HG02884 (cell line): ENCODE measurements at regions not wholly inside any gene's neighbourhood (a gene's known extent, or its start where the extent isn't known, plus 50 kb on each side); places are given as distances from the start of the nearest gene placed in this dataset.
"Not testable (repeated sequence)": the region's sequence is repeated elsewhere in the genome, so short reads cannot be mapped to it uniquely, and the experiment has no call there.

Source experiments
- ATAC-seq: cut with Tn5 transposase; IDR thresholded peaks from one replicate; pipeline ENCODE4 v1.9.1; 2021; ENCODE audit warnings: mild to moderate bottlenecking, moderate library complexity; ENCODE audit not compliant: unreplicated experiment

DNA sequence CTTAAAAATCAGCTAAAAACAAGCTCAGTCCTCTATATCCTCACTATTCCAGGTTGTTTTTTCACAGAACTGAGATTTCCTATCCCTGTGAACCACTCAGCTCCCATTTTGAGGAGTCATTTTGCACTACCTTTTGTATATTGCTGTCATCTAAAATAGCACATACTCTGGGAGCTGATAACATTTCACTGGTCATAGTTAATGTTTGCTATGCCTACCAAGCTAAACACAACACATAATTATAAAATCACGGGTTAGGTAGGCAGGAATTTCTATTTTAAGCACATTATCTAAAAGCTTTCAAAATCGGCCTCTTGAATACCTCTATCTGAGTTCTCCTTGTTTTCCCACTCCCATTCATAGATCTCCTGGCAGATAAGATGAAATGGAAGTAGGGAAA, 882.0 kb upstream of the INTU start:
- ATAC-seq: no peak

DNA sequence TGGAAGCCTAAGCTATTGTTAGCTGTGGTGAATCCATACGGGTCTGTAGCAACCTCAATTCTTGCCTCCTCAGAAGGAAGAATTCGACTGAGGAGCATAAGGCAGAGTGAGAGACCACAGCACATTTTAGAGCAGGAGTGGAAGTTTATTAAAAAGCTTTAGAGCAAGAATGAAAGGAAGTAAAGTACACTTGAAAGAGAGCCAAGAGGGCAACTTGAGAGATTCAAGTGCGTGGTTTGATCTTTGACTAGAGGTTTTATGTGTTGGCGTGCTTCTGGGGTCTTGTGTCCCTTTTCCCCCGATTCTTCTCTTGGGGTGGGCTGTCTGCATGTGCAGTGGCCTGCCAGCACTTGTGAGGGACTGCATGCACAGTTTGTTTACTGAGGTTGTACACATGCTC, 880.6 kb upstream of the INTU start:
- ATAC-seq: no peak

DNA sequence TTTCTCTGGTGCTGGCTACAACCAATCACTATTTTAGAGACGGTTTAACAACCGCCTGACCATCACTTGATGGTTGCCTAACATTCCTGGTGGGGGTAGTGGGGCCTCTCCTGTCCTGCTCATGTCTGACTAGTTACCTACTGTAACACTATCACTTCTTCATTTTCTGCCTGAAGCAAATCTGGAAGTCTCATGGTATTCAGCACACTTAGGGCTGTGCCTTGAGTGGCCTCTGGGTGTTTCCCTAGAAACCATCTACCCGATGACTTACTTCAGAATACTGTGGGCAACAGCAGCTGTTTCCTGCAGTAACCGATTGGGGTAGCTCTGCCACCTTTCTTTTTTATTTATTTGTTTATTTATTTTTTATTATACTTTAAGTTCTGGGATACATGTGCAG, 880.1 kb upstream of the INTU start:
- no peak for ATAC-seq

DNA sequence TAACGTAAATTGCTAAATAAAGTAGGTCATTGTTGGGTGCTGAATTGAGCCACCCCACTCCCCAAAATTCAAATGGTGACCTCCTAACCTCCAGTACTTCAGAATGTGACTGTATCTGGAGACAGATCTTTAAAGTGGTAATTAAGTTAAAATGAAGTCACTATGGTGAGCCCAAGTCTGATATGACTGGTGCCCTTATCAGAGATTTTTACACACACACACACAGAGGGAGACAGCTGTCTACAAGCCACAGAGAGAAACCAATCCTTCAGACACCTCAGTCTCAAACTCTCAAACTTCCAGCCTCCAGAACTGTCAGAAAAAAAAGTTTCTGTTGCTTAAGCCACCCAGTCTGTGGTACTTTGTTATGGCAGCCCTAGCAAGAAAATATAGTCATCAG, 879.2 kb upstream of the INTU start:
- ATAC-seq: no peak

DNA sequence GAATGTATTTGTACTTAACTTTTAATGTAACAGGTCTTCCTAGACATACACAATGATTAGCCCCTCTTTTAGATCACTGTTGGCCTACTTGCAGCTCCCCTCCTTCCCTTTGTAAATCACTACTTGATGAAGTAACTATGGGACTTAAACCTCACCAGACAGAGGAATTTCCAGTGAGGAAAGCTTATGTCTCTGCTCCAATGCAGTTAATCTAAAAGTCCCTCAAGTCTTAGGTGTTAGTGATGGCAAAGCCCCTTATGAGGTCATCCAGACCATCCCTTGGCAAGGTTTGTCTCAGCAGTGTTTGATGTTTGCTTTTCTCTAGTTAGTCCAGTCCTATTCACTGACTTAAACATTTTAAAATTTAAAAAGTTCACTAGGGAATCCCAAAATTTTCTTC, 877.3 kb upstream of the INTU start:
- no peak for ATAC-seq

DNA sequence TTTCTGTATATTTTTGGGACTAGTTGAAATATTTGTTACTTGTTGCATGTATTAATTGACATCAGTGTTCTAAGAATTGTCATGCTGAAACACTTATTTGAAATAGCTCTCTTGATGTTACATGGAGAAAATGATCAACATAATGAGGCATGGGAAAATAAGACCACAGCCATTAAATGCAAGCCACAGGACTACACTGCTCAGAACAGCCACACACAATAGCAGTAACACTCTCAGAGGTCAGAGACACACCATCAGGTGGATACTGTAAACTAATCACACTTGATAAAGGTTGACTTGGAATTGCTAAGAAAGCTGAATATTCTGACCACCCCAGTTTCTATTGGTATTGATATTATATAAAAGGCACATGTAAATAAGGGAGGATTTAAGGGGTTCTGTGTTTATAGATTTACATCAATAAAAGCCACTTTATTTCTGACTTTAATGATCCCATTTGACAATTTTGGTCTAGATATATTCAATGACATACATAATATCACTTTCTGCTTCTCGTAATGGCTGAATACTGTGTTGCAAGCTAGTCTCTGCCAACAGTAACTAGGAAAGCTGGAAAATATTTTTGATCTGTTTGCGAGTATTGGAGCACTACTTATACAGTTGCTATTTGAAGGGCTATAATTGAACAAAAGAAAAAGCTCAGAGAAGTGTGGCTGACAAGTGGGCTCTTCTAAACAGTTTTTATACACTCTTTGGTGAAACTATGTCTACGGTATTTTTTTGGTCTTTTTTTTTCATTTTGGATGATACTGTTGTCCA, 876.5 kb upstream of the INTU start:
- ATAC-seq: no peak

DNA sequence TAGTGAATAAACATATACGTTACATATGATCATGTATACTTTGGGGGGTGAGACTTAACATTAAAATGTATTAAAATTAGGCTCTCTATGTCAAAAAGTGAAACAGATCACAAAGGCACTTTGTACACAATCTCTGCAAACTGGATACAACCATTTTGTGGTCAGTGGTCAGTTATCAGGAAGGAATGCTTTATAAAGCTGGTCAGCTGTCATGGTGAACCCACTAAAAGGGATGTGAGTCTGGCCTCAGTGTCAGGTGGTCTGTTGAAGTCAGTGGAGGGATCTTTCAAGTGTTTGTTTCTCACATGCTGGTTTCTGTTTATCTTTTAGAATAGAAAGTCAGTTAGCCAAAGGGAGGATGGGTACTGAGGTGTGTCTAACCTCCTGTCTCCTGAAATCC, 875.5 kb upstream of the INTU start:
- no peak for ATAC-seq

DNA sequence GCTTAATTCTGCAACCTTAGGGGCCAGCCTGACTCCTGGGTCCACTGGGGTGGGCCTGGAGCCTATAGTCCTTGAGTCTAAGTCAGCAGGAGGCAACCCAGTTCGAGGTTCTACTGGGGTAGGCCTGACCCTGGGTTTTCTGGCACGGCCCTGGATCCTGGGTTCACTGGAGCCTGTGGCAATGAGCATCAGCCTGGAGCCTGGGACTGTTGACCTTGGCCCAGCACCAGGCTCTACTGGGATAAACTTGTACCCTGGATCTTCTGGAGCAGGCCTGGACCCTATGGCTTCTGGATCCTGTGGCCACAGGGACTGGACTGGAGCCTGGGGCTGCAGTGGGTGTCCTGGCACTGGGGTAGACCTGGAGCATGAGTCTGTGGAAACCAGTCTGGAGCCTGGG, 874.3 kb upstream of the INTU start:
- no peak for ATAC-seq

DNA sequence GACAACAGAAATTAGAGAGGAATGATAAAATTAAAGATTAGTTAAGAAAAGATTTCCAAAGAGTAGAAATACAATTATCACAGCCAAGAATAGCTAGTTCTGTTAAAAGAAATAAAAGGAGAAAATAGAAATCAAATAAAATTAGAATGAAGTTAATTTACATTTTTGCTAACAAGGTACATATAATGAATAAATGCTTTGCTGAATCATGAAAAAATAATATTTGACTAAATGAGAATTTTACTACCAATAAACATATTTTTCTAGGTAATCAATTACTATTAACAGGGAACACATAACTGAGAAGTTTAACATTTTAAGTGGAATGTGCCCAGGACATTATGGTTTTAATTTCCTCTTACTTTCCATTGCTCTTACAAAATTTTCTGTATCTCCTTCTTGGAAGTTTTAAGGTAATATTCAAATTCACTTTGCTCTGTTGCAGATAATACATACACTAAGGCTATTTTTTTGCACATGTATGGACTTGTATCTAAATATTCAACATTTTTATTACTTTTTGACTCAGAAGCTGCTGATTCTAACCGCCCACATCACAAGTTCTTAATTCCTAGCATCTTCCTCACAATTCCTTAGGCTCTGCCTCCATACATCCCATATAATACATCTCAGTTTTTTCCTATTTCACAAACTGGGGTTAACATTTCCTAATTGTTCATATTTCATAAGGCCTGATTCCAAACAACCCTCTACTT, 870.7 kb upstream of the INTU start:
- ATAC-seq: no peak

DNA sequence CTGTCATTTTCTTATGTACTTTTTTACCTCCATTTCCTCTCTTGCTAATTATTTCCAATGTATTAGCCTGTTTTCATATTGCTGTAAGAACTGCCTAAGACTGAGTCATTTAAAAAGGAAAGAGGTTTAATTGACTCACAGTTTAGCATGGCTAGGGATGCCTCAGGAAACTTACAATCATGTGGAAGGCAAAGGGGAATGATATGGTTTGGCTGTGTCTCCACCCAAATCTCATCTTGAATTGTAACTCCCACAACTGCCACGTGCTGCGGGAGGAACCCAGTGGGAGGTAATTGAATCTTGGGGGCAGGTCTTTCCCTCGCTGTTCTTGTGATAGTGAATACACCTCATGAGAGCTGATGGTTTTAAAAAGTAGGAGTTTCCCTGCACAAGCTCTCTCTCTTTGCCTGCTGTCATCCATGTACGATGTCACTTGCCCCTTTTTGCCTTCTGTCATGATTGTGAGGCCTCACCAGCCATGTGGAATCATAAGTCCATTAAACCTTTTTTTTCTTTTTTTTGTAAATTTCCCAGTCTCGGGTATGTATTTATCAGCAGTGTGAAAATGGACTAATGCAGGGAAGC, 870.0 kb upstream of the INTU start:
- ATAC-seq: no peak

DNA sequence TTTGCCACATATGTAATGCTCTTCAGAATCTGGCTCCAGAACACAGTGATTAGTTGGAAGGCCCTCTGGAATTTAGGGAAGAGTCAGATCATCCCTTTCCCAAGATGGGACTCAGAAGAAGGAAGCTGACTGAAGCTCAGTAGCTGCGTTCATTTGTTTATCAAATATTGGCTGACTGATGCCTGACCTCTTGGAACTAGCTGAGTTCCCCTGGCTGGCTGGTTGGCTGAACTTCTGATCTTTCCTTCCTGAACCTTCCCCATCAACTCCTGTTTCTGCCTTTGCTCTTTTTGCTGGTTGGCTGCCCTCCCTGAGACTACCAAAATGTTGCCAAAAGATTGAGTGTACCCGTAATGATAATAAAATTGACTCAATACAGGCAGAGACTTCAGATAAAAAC, 866.5 kb upstream of the INTU start:
- no peak for ATAC-seq

DNA sequence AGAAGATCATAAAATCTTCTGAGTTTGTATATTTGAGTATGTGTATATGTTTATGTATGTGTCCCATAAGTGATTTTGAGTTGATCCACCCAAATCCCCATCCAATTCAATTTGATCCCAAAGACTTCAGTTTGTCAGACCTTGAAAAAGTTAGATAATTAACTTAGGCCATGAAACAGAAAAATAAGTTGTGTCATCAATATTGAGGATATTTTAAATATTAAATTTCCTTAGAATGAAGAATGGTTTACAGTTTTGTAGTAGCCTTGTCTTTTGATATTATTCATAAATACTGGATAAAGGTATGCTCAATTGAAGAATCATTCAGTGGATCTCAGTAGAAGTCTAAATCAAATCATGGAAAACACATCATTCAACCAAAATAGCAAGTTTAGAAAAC, 864.4 kb upstream of the INTU start:
- no peak for ATAC-seq

DNA sequence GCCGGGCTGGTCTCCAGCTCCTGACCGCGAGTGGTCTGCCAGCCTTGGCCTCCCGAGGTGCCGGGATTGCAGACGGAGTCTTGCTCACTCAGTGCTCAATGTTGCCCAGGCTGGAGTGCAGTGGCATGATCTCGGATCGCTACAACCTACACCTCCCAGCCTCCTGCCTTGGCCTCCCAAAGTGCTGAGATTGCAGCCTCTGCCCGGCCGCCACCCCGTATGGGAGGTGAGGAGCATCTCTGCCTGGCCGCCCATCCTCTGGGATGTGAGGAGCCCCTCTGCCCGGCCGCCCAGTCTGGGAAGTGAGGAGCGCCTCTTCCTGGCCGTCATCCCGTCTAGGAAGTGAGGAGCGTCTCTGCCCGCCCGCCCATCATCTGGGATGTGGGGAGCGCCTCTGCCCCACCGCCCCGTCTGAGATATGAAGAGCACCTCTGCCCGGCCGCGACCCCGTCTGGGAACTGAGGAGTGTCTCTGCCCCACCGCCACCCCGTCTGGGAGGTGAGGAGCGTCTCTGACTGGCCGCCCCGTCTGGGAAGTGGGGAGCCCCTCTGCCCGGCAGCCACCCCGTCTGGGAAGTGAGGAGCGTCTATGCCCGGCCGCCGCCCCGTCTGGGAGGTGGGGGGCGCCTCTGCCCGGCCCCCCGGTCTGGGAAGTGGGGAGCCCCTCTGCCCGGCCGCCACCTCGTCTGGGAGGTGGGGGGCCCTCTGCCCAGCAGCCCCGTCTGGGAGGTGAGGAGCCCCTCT, 861.8 kb upstream of the INTU start:
- not testable (repeated sequence) for ATAC-seq

DNA sequence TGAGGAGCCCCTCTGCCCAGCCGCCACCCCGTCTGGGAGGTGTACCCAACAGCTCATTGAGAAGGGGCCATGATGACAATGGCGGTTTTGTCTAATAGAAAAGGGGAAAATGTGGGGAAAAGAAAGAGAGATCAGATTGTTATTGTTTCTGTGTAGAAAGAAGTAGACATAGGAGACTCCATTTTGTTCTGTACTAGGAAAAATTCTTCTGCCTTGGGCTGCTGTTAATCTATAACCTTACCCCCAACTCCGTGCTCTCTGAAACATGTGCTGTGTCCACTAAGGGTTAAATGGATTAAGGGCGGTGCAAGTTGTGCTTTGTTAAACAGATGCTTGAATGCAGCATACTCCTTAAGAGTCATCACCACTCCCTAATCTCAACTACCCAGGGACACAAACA, 861.1 kb upstream of the INTU start:
- ATAC-seq: not testable (repeated sequence)

DNA sequence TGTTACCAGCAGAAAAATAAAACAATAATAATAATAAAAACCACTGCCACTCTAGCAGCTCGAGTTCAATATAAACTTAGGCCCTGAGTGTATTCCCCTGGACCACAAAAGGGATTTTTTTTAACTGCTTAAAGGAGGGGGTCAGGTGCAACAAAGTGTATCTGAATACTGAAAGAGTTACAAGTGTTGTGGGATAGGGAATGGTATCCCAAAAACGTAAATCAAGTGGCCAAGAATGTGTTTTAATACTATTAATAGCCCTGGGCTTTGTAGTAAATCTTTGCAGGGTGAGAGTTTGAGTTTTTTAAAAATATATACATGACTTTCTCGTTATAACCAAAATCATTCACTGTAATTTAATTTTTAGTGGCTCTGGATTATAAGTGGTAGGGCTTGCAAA, 860.1 kb upstream of the INTU start:
- ATAC-seq: no peak

DNA sequence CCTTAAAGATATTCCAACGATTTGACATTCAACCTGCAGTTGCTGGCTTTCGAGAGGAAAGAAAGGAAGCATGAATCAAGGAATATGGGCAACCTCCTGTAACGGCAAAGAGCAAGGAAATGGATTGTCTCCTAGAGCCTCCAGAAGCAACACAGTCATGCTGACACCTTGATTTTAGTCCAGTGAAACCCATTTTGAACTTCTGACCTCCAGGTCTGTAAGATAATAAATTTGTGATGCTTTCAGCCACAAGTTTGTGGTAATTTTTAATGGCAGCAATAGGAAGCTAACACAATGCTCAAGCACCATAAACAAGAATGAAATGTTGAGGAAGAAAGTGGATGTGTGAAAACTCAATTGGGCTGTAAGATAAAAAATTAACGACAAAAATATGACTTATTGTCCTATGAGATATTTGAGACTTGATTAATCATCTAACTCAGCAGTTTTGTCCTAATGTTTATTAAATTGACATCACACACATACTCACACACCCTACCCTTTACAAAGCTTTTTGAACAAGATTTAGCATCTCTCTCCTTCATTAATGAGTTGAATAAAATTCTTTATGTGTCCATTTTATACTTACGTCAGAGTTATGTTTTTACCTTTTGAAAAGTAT, 857.2 kb upstream of the INTU start:
- no peak for ATAC-seq

DNA sequence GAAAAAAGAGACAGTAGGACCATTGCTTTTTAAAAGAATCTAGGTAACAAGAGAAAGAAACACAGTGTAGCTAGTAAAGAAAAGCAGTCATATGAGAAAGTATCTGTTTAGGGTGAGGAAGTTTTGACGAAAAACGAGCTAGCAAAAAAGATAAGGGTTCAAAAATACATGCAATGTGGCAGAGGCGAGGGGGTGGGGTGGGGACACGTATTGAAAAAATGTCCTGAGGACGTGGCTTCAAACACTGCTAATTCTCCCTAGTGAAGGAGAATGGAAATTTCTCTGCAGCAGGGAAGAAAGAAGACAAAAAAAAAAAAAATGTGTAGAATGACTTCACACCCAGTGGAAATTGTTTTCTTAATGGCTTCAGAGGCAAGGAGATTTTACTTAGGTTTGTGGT, 856.4 kb upstream of the INTU start:
- ATAC-seq: no peak

DNA sequence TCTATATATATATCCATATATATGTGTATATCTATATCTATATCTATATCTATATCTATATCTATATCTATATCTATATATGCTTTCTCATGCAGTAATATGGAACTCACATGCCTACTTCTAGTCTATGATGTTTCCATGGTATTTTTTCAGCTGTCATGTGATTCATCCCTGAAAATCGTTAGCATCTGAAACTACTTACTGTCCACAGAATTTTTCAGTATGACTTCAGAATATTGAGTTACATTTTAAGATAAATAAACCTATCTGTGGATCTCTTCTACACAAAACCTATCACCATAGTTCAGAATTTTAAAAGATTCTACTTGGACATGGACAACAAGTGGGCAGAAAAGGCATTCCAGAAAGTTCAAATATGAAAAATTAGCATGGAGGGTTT, 855.1 kb upstream of the INTU start:
- no peak for ATAC-seq

DNA sequence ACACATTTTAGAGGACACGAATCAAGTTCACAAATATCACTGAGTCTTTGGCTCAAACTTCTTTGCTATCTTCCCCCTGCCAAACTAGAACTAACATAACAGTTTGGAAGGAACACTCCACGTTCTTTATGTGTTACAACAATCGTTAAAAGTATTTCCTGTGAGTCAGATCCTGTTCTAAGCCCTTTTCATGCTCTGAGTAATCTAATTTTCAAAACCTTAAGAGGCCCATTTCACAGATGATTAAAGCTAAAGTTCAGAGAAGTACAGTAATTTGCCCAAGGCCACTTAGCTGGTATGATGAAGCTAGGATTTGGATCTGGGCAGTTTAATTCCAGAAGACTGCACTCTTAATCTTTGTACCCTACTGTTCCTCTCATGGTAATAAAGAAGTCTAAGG, 854.4 kb upstream of the INTU start:
- no peak for ATAC-seq

DNA sequence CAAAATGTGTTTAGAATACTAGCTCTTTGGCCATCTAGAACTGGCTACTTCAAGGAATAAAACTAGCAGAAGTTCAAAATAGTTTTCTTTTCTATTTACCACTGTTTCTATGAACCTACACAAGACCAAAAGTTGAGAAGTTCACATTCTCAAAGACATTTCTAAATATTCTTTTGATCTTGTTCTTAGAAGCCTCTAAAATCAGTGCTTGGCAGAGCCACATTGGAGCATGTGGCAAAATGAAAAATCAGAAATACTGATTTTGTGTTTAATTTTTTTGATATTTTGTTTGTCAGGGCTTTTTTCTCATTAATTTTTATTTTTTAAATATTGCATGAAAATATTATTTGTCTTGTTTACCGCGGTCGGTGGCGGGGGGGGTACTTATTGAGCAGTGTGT, 853.8 kb upstream of the INTU start:
- no peak for ATAC-seq
